ENCODE measurements at regions not wholly inside any gene's neighbourhood (a gene's known extent, or its start where the extent isn't known, plus 50 kb on each side); places are given as distances from the start of the nearest gene placed in this dataset.

GRCh38 chr22:44403602-44404329 lies 91.0 kb upstream of the SHISAL1 start:
- no peak overlapping the region for H3K27ac Mint-ChIP-seq (ENCODE audit: unreplicated experiment)
- no peak overlapping the region for H3K4me3 Mint-ChIP-seq (ENCODE audit: unreplicated experiment)
- TF ChIP-seq, protein P1, sequence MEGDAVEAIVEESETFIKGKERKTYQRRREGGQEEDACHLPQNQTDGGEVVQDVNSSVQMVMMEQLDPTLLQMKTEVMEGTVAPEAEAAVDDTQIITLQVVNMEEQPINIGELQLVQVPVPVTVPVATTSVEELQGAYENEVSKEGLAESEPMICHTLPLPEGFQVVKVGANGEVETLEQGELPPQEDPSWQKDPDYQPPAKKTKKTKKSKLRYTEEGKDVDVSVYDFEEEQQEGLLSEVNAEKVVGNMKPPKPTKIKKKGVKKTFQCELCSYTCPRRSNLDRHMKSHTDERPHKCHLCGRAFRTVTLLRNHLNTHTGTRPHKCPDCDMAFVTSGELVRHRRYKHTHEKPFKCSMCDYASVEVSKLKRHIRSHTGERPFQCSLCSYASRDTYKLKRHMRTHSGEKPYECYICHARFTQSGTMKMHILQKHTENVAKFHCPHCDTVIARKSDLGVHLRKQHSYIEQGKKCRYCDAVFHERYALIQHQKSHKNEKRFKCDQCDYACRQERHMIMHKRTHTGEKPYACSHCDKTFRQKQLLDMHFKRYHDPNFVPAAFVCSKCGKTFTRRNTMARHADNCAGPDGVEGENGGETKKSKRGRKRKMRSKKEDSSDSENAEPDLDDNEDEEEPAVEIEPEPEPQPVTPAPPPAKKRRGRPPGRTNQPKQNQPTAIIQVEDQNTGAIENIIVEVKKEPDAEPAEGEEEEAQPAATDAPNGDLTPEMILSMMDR (IDR thresholded peaks at IDR 0.05): no peak

DNA sequence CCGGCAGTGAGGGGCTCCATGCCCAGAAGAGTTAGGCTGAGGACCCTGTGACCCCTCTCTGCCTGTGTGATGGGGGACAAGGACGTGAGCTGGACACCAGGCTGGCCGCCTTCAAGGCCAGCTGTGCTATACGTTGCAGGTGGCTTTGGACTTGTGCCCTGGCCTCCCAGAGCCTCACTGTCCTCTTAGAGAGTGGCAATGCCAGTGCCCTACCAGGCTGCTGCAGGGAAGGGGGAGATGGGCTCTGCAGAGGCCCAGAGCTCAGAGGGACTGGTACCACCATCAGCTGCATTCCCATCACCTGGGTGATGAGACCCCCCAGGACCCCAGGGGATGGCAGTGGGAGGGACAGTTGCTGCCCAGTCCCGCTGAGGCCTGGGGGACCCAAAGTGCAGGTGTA lies 90.4 kb upstream of the SHISAL1 start:
- Mint-ChIP-seq H3K27ac (ENCODE audit: unreplicated experiment) (no peak overlapping the region), H3K4me3 (ENCODE audit: unreplicated experiment) (no peak overlapping the region)

More at GRCh38 chr22:44403602-44404329, 91.0 kb upstream of the SHISAL1 start:
- Mint-ChIP-seq H3K9me3 (ENCODE audit: unreplicated experiment) (no peaks in the 10 kb centered on the region), H3K27me3 (ENCODE audit: unreplicated experiment) (peaks cover 25% of the 10 kb centered on the region), H3K36me3 (ENCODE audit: unreplicated experiment) (no peaks in the 10 kb centered on the region), H3K4me1 (ENCODE audit: unreplicated experiment) (peaks cover 9% of the 10 kb centered on the region)
- DNase-seq (ENCODE audit: extremely low spot score, unreplicated experiment): no peak

GRCh38 chr22:44402196-44403111 lies 89.7 kb upstream of the SHISAL1 start:
- H3K4me1 Mint-ChIP-seq (ENCODE audit: unreplicated experiment): peaks cover 9% of the 10 kb centered on the region
- no peaks in the 10 kb centered on the region for H3K36me3 Mint-ChIP-seq (ENCODE audit: unreplicated experiment)
- no peak overlapping the region for H3K4me3 Mint-ChIP-seq (ENCODE audit: unreplicated experiment)
- no peak overlapping the region for H3K27ac Mint-ChIP-seq (ENCODE audit: unreplicated experiment)
- H3K27me3 Mint-ChIP-seq (ENCODE audit: unreplicated experiment): peaks cover 28% of the 10 kb centered on the region
- no peaks in the 10 kb centered on the region for H3K9me3 Mint-ChIP-seq (ENCODE audit: unreplicated experiment)
- TF ChIP-seq, protein P1 (IDR thresholded peaks at IDR 0.05): no peak
- no peak for DNase-seq (ENCODE audit: extremely low spot score, unreplicated experiment)

More for the DNA sequence above, 90.4 kb upstream of the SHISAL1 start:
- DNase-seq (ENCODE audit: extremely low spot score, unreplicated experiment): no peak
- peaks cover 25% of the 10 kb centered on the region for H3K27me3 Mint-ChIP-seq (ENCODE audit: unreplicated experiment)
- H3K9me3 Mint-ChIP-seq (ENCODE audit: unreplicated experiment): no peaks in the 10 kb centered on the region
- TF ChIP-seq, protein P1 (IDR thresholded peaks at IDR 0.05): no peak
- H3K36me3 Mint-ChIP-seq (ENCODE audit: unreplicated experiment): no peaks in the 10 kb centered on the region
- H3K4me1 Mint-ChIP-seq (ENCODE audit: unreplicated experiment): peaks cover 9% of the 10 kb centered on the region

- Mint-ChIP-seq H3K4me1 (ENCODE audit: unreplicated experiment) (peaks cover 9% of the 10 kb centered on the region), H3K27me3 (ENCODE audit: unreplicated experiment) (peaks cover 31% of the 10 kb centered on the region), H3K4me3 (ENCODE audit: unreplicated experiment) (no peak overlapping the region), H3K36me3 (ENCODE audit: unreplicated experiment) (no peaks in the 10 kb centered on the region), H3K9me3 (ENCODE audit: unreplicated experiment) (no peaks in the 10 kb centered on the region), H3K27ac (ENCODE audit: unreplicated experiment) (no peak overlapping the region)
- DNase-seq (ENCODE audit: extremely low spot score, unreplicated experiment): peak; percentile 51
- TF ChIP-seq, protein P1 (IDR thresholded peaks at IDR 0.05): no peak
Measured at GRCh38 chr22:44401783-44402110, 89.0 kb upstream of the SHISAL1 start.

GRCh38 chr22:44400763-44401060 lies 88.0 kb upstream of the SHISAL1 start:
- Mint-ChIP-seq H3K27me3 (ENCODE audit: unreplicated experiment) (peaks cover 35% of the 10 kb centered on the region), H3K4me1 (ENCODE audit: unreplicated experiment) (peaks cover 9% of the 10 kb centered on the region), H3K27ac (ENCODE audit: unreplicated experiment) (no peak overlapping the region), H3K36me3 (ENCODE audit: unreplicated experiment) (no peaks in the 10 kb centered on the region), H3K4me3 (ENCODE audit: unreplicated experiment) (no peak overlapping the region), H3K9me3 (ENCODE audit: unreplicated experiment) (no peaks in the 10 kb centered on the region)
- no peak for DNase-seq (ENCODE audit: extremely low spot score, unreplicated experiment)
- TF ChIP-seq, protein P1 (IDR thresholded peaks at IDR 0.05): no peak
